T1000 (cell line): ENCODE measurements at regions not wholly inside any gene's neighbourhood (a gene's known extent, or its start where the extent isn't known, plus 50 kb on each side); places are given as distances from the start of the nearest gene placed in this dataset.

Experiments used
- DNase-seq: peaks from one replicate; lab custom pipeline; 2025; ENCODE audit warnings: mixed read lengths; lab: John Stamatoyannopoulos, UW

- DNase-seq: no peak
These were observed 1958.6 kb downstream of the C4orf33 start for GRCh38 chr4:131054489-131055019.

GRCh38 chr4:131061734-131062133 lies 1965.8 kb downstream of the C4orf33 start:
- no peak for DNase-seq

GRCh38 chr4:131063878-131064277 lies 1967.9 kb downstream of the C4orf33 start:
- DNase-seq: no peak

- no peak for DNase-seq
These were observed 1985.1 kb downstream of the C4orf33 start for GRCh38 chr4:131081069-131081468.

GRCh38 chr4:131084997-131085396 lies 1989.0 kb downstream of the C4orf33 start:
- DNase-seq: no peak

GRCh38 chr4:131091896-131092295 lies 1995.9 kb downstream of the C4orf33 start:
- no peak for DNase-seq

GRCh38 chr4:131093303-131093702 lies 1997.4 kb downstream of the C4orf33 start:
- DNase-seq: no peak

- DNase-seq: no peak
These were observed 2003.0 kb downstream of the C4orf33 start for GRCh38 chr4:131098976-131099375.

GRCh38 chr4:131113273-131113672 lies 2017.3 kb downstream of the C4orf33 start:
- no peak for DNase-seq

GRCh38 chr4:131113704-131114103 lies 2017.8 kb downstream of the C4orf33 start:
- no peak for DNase-seq

- no peak for DNase-seq
These were observed 2023.7 kb downstream of the C4orf33 start for GRCh38 chr4:131119661-131120060.

GRCh38 chr4:131137196-131137595 lies 2011.9 kb upstream of the PCDH10 start:
- no peak for DNase-seq

GRCh38 chr4:131159261-131159660 lies 1989.8 kb upstream of the PCDH10 start:
- DNase-seq: no peak

GRCh38 chr4:131192318-131192717 lies 1956.8 kb upstream of the PCDH10 start:
- DNase-seq: no peak

- no peak for DNase-seq
These were observed 1941.5 kb upstream of the PCDH10 start for GRCh38 chr4:131207589-131207988.

GRCh38 chr4:131248314-131248713 lies 1900.8 kb upstream of the PCDH10 start:
- DNase-seq: no peak

- no peak for DNase-seq
These were observed 1897.8 kb upstream of the PCDH10 start for GRCh38 chr4:131251321-131251720.

- DNase-seq: no peak
These were observed 1891.9 kb upstream of the PCDH10 start for GRCh38 chr4:131257241-131257640.

GRCh38 chr4:131258361-131258760 lies 1890.7 kb upstream of the PCDH10 start:
- no peak for DNase-seq

GRCh38 chr4:131288441-131288840 lies 1860.7 kb upstream of the PCDH10 start:
- no peak for DNase-seq

GRCh38 chr4:131296192-131296591 lies 1852.9 kb upstream of the PCDH10 start:
- no peak for DNase-seq

- no peak for DNase-seq
These were observed 1847.0 kb upstream of the PCDH10 start for GRCh38 chr4:131302108-131302507.

- DNase-seq: no peak
These were observed 1844.4 kb upstream of the PCDH10 start for GRCh38 chr4:131304686-131305085.

- no peak for DNase-seq
These were observed 1839.5 kb upstream of the PCDH10 start for GRCh38 chr4:131309628-131310027.

- no peak for DNase-seq
These were observed 1833.0 kb upstream of the PCDH10 start for GRCh38 chr4:131316086-131316485.
